ENCODE measurements at regions not wholly inside any gene's neighbourhood (a gene's known extent, or its start where the extent isn't known, plus 50 kb on each side); places are given as distances from the start of the nearest gene placed in this dataset.

GRCh38 chr12:93116632-93117031, 187.5 kb upstream of the EEA1 start:
- no peak overlapping the region for H4K5ac ChIP-seq (ENCODE audit: low read depth, low read length)
- H2BK15ac ChIP-seq (ENCODE audit: low read depth, low read length), result no peak overlapping the region
- no peak overlapping the region for H3K4me3 ChIP-seq (ENCODE audit: insufficient read depth, low read depth, low read length)
- H3K4ac ChIP-seq (ENCODE audit: low read depth, low read length), result no peak overlapping the region
- no peak overlapping the region for H4K91ac ChIP-seq (ENCODE audit: insufficient read depth, low read depth, low read length)
- no peak for DNase-seq
- TF ChIP-seq FOS (IDR thresholded peaks at IDR 0.05; ENCODE audit: low read depth, low read length) (no peak), NFE2L2 (IDR thresholded peaks at IDR 0.05; ENCODE audit: low read depth, low read length) (no peak), RAD21 (IDR thresholded peaks at IDR 0.05; ENCODE audit: low read length) (no peak), CTCF (conservative IDR thresholded peaks at IDR 0.05; ENCODE audit: low read depth, low read length) (no peak), MXI1 (IDR thresholded peaks at IDR 0.05; ENCODE audit: borderline replicate concordance, low read depth, low read length) (no peak), POLR2A (IDR thresholded peaks at IDR 0.05; ENCODE audit: low read depth, low read length) (no peak), CEBPB (IDR thresholded peaks at IDR 0.05; ENCODE audit: low read depth, low read length) (no peak), BHLHE40 (IDR thresholded peaks at IDR 0.05; ENCODE audit: low read depth, low read length) (no peak), MAZ (IDR thresholded peaks at IDR 0.05; ENCODE audit: borderline replicate concordance, low read depth, low read length) (no peak), ELK1 (IDR thresholded peaks at IDR 0.05; ENCODE audit: borderline replicate concordance, low read depth, low read length) (no peak), RFX5 (IDR thresholded peaks at IDR 0.05; ENCODE audit: low read depth, low read length) (no peak), RCOR1 (IDR thresholded peaks at IDR 0.05; ENCODE audit: insufficient replicate concordance, low read length) (no peak), CHD1 (IDR thresholded peaks at IDR 0.05; ENCODE audit: low read depth, low read length) (no peak), MAFK (IDR thresholded peaks at IDR 0.05; ENCODE audit: low read depth, low read length) (no peak), USF2 (IDR thresholded peaks at IDR 0.05; ENCODE audit: low read depth, low read length) (no peak), SMC3 (IDR thresholded peaks at IDR 0.05; ENCODE audit: low read depth, low read length) (no peak)
- WGBS, 2 experiments (ENCODE audit: extremely low coverage in 2 of 2, insufficient read length in 1 of 2), result 100% methylated on average over 1 of the region's 4 CpGs; no CpG with 5 or more reads in 1 of the 2 experiments
- no peak overlapping the region for H3K9ac ChIP-seq (ENCODE audit: low read depth, low read length)
- peaks cover 6% of the 10 kb centered on the region for H3K4me1 ChIP-seq (ENCODE audit: control insufficient read depth, insufficient read depth, low read length)
- dilution Hi-C loops (cut with HindIII; ENCODE audit: low sequenced_read_pairs, unreplicated experiment) (no loop called here), intact Hi-C loops (cut with micrococcal nuclease) (no loop called here), in situ Hi-C loops (cut with MboI; ENCODE audit: low sequenced_read_pairs) (no loop called here)
- peak overlapping the region; percentile 15; the same call in 1 of the 2 replicates for H2AK5ac ChIP-seq (ENCODE audit: low read depth, low read length)
- no TSS peak for BruUV-seq (replicated peaks)
- H3K56ac ChIP-seq (ENCODE audit: extremely low read depth, insufficient read depth, low read length), result no peak overlapping the region
- H3K9me1 ChIP-seq (ENCODE audit: insufficient read depth, low read length), result peaks cover 2% of the 10 kb centered on the region; the same call in 1 of the 2 replicates
- no peak overlapping the region for H3K27ac ChIP-seq (ENCODE audit: insufficient read depth, low read length)
- peak overlapping the region; percentile 19 for H2AFZ ChIP-seq (replicated peaks; ENCODE audit: low read length, poor library complexity)
- no peaks in the 10 kb centered on the region for H4K20me1 ChIP-seq (ENCODE audit: insufficient read depth, low read length)
- no peaks in the 10 kb centered on the region for H3K79me1 ChIP-seq (ENCODE audit: low read depth in 1 of 2, low read length in 2 of 2)
- no peak overlapping the region for H2BK5ac ChIP-seq (ENCODE audit: low read depth, low read length, poor library complexity, severe bottlenecking)
- H3K14ac ChIP-seq (replicated peaks; ENCODE audit: low read depth, low read length), result no peak overlapping the region
- no peaks in the 10 kb centered on the region for H3K36me3 ChIP-seq (ENCODE audit: control insufficient read depth, insufficient read depth, low read length)
- CTCF ChIA-PET, result no interaction called here
- H3K4me2 ChIP-seq (ENCODE audit: low read depth, low read length), result no peak overlapping the region
- no peaks in the 10 kb centered on the region; the same call in 1 of the 2 replicates for H3K9me3 ChIP-seq (ENCODE audit: control insufficient read depth, insufficient read depth, low read length)
- no peak overlapping the region for H3K18ac ChIP-seq (ENCODE audit: low read depth, low read length)
- no peak overlapping the region for H4K8ac ChIP-seq (ENCODE audit: low read depth in 2 of 2, low read length in 2 of 2)
- POLR2A ChIA-PET (ENCODE audit: unreplicated experiment), result no interaction called here
- no peak for ATAC-seq (ENCODE audit: low read depth)
- H2BK20ac ChIP-seq (ENCODE audit: low read depth, low read length), result no peak overlapping the region; the same call in 1 of the 2 replicates
- no peak overlapping the region for H3K23ac ChIP-seq (ENCODE audit: low read depth, low read length)
- H2AK9ac ChIP-seq (replicated peaks; ENCODE audit: low read depth, low read length, poor library complexity), result no peak overlapping the region
- H3K27me3 ChIP-seq (ENCODE audit: control insufficient read depth, insufficient read depth, low read length), result no peaks in the 10 kb centered on the region
- no peak overlapping the region for H2BK120ac ChIP-seq (ENCODE audit: low read depth, low read length)

Measured in IMR-90 (cell line).